ENCODE measurements at regions not wholly inside any gene's neighbourhood (a gene's known extent, or its start where the extent isn't known, plus 50 kb on each side); places are given as distances from the start of the nearest gene placed in this dataset.

DNA sequence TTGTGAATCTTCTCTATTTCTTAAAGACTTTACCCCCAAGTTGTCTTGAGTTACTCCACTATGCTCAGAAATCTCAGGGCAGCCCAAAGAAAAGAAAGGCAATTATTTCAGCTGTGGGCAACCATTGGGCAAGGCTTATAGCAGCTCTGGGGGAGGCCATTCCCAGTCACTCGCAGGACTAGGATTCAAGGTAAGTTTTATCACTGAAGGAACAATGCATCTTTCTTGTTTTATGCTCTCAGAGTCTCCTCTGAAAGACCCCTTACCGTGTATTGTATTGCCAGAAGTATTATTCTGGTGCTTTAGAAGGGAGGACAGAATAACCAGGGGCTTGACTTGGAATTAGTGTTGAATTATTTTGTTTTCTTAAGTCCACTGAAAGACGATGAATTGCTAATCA is 586.3 kb upstream of the MAP3K7 start:
- Histone ChIP-seq H3K27me3 (ENCODE audit: low read length) (no peaks in the 10 kb centered on the region), H3K9me3 (ENCODE audit: low read length) (no peaks in the 10 kb centered on the region), H3K27ac (ENCODE audit: low read length) (no peak overlapping the region), H3F3A (ENCODE audit: low read length, unreplicated experiment) (no peaks in the 10 kb centered on the region), H3K9ac (ENCODE audit: low read length) (no peak overlapping the region), H3K36me3 (ENCODE audit: low read depth, low read length) (no peaks in the 10 kb centered on the region), H4K20me1 (ENCODE audit: low read length) (no peaks in the 10 kb centered on the region), H2AFZ (ENCODE audit: low read length) (no peak overlapping the region), H3K4me3 (ENCODE audit: low read length) (no peak overlapping the region), H3K4me1 (ENCODE audit: insufficient read depth, low read length) (no peaks in the 10 kb centered on the region), H3K9me2 (replicated peaks; ENCODE audit: low read length) (no peaks in the 10 kb centered on the region), H3K79me2 (ENCODE audit: low read length) (no peaks in the 10 kb centered on the region), H3K4me2 (ENCODE audit: low read length) (no peak overlapping the region)
- BruUV-seq (replicated peaks): no TSS peak
- intact Hi-C loops (cut with micrococcal nuclease): no loop called here
- ChIA-PET POLR2A (ENCODE audit: unreplicated experiment) (no interaction called here), CTCF (no interaction called here)
- TF ChIP-seq EZH2phosphoT487 (IDR thresholded peaks at IDR 0.05; ENCODE audit: borderline replicate concordance, low read length): no peak
- ATAC-seq (no peak), DNase-seq (no peak)

DNA sequence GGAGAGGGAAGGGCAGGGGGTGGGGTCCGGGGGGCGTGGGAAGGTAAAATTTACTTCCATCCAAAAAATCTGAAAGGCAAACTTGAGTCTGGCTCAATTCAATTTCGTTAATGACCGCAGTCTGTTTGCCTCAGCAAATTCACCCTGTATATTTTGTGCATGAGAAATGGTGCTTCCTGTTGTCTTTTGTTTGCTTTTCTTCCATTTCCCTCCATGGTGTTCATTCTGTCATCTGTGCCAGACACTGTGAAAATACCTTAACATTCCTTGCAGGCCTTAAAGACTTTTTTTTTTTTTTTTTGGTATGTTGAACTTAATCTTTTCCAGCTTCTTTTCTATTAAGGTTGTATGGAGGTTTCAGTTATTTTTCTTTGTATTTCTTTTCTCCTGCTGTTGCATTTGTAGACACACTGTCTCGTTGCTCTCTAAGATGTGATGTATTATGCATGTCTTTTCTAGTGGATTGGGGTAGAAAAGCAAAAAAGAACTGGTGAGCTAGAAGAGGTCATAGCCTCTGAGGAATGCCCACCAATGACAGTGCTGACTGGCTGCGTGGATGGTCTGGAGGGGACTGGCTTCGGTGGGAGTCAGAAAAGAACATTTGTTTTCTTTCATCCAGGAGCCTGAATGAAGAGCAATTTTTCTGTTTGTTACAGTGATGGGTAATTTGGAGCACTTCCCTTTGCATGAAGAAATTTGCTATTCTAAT is 585.0 kb upstream of the MAP3K7 start:
- H3F3A ChIP-seq (ENCODE audit: low read length, unreplicated experiment): no peaks in the 10 kb centered on the region

DNA sequence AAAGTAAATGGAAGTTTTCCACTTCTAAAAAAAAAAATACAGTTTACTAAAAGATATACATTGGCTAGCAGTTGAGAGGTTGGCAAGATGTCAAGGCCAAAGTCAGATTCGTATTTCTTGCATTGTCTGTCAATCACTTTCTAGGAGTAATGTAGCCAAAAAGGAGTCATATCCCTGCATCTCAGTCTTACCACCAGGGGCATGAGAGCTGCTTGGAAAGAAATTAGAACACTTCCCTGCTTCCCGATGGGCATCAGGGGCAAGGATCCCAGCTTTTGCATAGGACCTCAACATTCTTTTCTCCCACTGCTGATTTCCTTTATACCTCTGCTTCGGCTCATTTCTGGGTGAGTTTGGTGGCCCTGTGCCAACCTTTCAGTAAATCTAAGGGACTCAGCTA is 581.0 kb upstream of the MAP3K7 start:
- Histone ChIP-seq H3F3A (ENCODE audit: low read length, unreplicated experiment) (no peaks in the 10 kb centered on the region), H3K36me3 (ENCODE audit: low read depth, low read length) (no peaks in the 10 kb centered on the region), H3K9ac (ENCODE audit: low read length) (no peak overlapping the region), H3K4me3 (ENCODE audit: low read length) (no peak overlapping the region), H3K9me3 (ENCODE audit: low read length) (no peaks in the 10 kb centered on the region), H3K27ac (ENCODE audit: low read length) (no peak overlapping the region), H3K4me2 (ENCODE audit: low read length) (no peak overlapping the region), H3K4me1 (ENCODE audit: insufficient read depth, low read length) (no peaks in the 10 kb centered on the region), H3K79me2 (ENCODE audit: low read length) (no peaks in the 10 kb centered on the region), H3K27me3 (ENCODE audit: low read length) (0 out of 2 replicates have a peak, but pooled peaks cover 9% of the 10 kb centered on the region), H3K9me2 (replicated peaks; ENCODE audit: low read length) (no peaks in the 10 kb centered on the region), H4K20me1 (ENCODE audit: low read length) (no peaks in the 10 kb centered on the region), H2AFZ (ENCODE audit: low read length) (no peak overlapping the region)
- CTCF ChIA-PET: no interaction called here
- TF ChIP-seq EZH2 (IDR thresholded peaks at IDR 0.05; ENCODE audit: low read length, unreplicated experiment): no peak
- TF ChIP-seq, protein P1, sequence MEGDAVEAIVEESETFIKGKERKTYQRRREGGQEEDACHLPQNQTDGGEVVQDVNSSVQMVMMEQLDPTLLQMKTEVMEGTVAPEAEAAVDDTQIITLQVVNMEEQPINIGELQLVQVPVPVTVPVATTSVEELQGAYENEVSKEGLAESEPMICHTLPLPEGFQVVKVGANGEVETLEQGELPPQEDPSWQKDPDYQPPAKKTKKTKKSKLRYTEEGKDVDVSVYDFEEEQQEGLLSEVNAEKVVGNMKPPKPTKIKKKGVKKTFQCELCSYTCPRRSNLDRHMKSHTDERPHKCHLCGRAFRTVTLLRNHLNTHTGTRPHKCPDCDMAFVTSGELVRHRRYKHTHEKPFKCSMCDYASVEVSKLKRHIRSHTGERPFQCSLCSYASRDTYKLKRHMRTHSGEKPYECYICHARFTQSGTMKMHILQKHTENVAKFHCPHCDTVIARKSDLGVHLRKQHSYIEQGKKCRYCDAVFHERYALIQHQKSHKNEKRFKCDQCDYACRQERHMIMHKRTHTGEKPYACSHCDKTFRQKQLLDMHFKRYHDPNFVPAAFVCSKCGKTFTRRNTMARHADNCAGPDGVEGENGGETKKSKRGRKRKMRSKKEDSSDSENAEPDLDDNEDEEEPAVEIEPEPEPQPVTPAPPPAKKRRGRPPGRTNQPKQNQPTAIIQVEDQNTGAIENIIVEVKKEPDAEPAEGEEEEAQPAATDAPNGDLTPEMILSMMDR (conservative IDR thresholded peaks at IDR 0.05; ENCODE audit: low read depth, low read length): no peak
- no peak for TF ChIP-seq EZH2phosphoT487 (IDR thresholded peaks at IDR 0.05; ENCODE audit: borderline replicate concordance, low read length)
- ATAC-seq (no peak), DNase-seq (no peak)
- POLR2A ChIA-PET (ENCODE audit: unreplicated experiment): no interaction called here
- intact Hi-C loops (cut with micrococcal nuclease): loop anchor here (10.0 kb wide), 1 partner anchor 103 kb away; no protein-coding TSS in a partner anchor
- no TSS peak for BruUV-seq (replicated peaks)

More for the DNA sequence above, 585.0 kb upstream of the MAP3K7 start:
- no peaks in the 10 kb centered on the region for H3K9me2 ChIP-seq (replicated peaks; ENCODE audit: low read length)
- no peaks in the 10 kb centered on the region for H4K20me1 ChIP-seq (ENCODE audit: low read length)
- BruUV-seq (replicated peaks): no TSS peak
- ChIA-PET CTCF (no interaction called here), POLR2A (ENCODE audit: unreplicated experiment) (interaction anchor here (0.7 kb wide), 1 partner anchor 559 kb away, joined by 3 read pairs; no protein-coding TSS in a partner anchor)
- H3K36me3 ChIP-seq (ENCODE audit: low read depth, low read length): no peaks in the 10 kb centered on the region
- ATAC-seq: no peak
- TF ChIP-seq EZH2phosphoT487 (IDR thresholded peaks at IDR 0.05; ENCODE audit: borderline replicate concordance, low read length) (no peak), EZH2 (IDR thresholded peaks at IDR 0.05; ENCODE audit: low read length, unreplicated experiment) (no peak)
- TF ChIP-seq, protein P1 (conservative IDR thresholded peaks at IDR 0.05; ENCODE audit: low read depth, low read length): no peak
- H3K27ac ChIP-seq (ENCODE audit: low read length): no peak overlapping the region
- no peak overlapping the region for H3K9ac ChIP-seq (ENCODE audit: low read length)
- no peak overlapping the region for H3K4me3 ChIP-seq (ENCODE audit: low read length)
- no peaks in the 10 kb centered on the region for H3K9me3 ChIP-seq (ENCODE audit: low read length)
- intact Hi-C loops (cut with micrococcal nuclease): no loop called here
- H3K4me1 ChIP-seq (ENCODE audit: insufficient read depth, low read length): no peaks in the 10 kb centered on the region
- no peak for DNase-seq
- no peaks in the 10 kb centered on the region for H3K79me2 ChIP-seq (ENCODE audit: low read length)
- no peak overlapping the region for H3K4me2 ChIP-seq (ENCODE audit: low read length)
- H2AFZ ChIP-seq (ENCODE audit: low read length): no peak overlapping the region
- no peaks in the 10 kb centered on the region for H3K27me3 ChIP-seq (ENCODE audit: low read length)

Measured in PC-3 (cell line).